HG02938 (cell line): ENCODE measurements at regions not wholly inside any gene's neighbourhood (a gene's known extent, or its start where the extent isn't known, plus 50 kb on each side); places are given as distances from the start of the nearest gene placed in this dataset.
A peak's percentile ranks its signal among the peaks of the same experiment; 100 is the strongest.

Source experiments
- ATAC-seq: cut with Tn5 transposase; IDR thresholded peaks from one replicate; pipeline ENCODE4 v1.9.1; 2021; ENCODE audit warnings: mild to moderate bottlenecking, moderate library complexity; ENCODE audit not compliant: unreplicated experiment

GRCh38 chr12:24608108-24608507 lies 340.8 kb downstream of the BCAT1 start:
- no peak for ATAC-seq

- ATAC-seq = no peak
Observed at GRCh38 chr12:24605916-24606315, 343.0 kb downstream of the BCAT1 start.

- no peak for ATAC-seq
Observed at GRCh38 chr12:24605466-24605865, 343.4 kb downstream of the BCAT1 start.

- ATAC-seq = no peak
Observed at GRCh38 chr12:24603371-24603770, 345.5 kb downstream of the BCAT1 start.

- ATAC-seq = peak; percentile 49
Observed at GRCh38 chr12:24600996-24601395, 347.9 kb downstream of the BCAT1 start.

GRCh38 chr12:24600551-24600950 lies 348.4 kb downstream of the BCAT1 start:
- ATAC-seq = no peak

GRCh38 chr12:24599736-24600135 lies 349.2 kb downstream of the BCAT1 start:
- no peak for ATAC-seq

- ATAC-seq = no peak
Observed at GRCh38 chr12:24597580-24597979, 351.3 kb downstream of the BCAT1 start.

GRCh38 chr12:24596768-24597388 lies 352.0 kb downstream of the BCAT1 start:
- no peak for ATAC-seq

- ATAC-seq = no peak
Observed at GRCh38 chr12:24595652-24596235, 353.2 kb downstream of the BCAT1 start.

GRCh38 chr12:24591715-24592440 lies 357.0 kb downstream of the BCAT1 start:
- no peak for ATAC-seq

- no peak for ATAC-seq
Observed at GRCh38 chr12:24591079-24591626, 357.7 kb downstream of the BCAT1 start.

GRCh38 chr12:24586293-24586692 lies 362.6 kb downstream of the BCAT1 start:
- no peak for ATAC-seq

- ATAC-seq = no peak
Observed at GRCh38 chr12:24584032-24584675, 364.7 kb downstream of the BCAT1 start.

- no peak for ATAC-seq
Observed at GRCh38 chr12:24582954-24583601, 365.8 kb downstream of the BCAT1 start.

- no peak for ATAC-seq
Observed at GRCh38 chr12:24574538-24574937, 374.4 kb downstream of the BCAT1 start.

GRCh38 chr12:24573621-24574020 lies 375.3 kb downstream of the BCAT1 start:
- ATAC-seq = no peak

GRCh38 chr12:24565300-24565699 lies 383.6 kb downstream of the BCAT1 start:
- no peak for ATAC-seq

GRCh38 chr12:24562771-24563431 lies 386.0 kb downstream of the BCAT1 start:
- ATAC-seq = no peak
